ENCODE measurements at regions not wholly inside any gene's neighbourhood (a gene's known extent, or its start where the extent isn't known, plus 50 kb on each side); places are given as distances from the start of the nearest gene placed in this dataset.

DNA sequence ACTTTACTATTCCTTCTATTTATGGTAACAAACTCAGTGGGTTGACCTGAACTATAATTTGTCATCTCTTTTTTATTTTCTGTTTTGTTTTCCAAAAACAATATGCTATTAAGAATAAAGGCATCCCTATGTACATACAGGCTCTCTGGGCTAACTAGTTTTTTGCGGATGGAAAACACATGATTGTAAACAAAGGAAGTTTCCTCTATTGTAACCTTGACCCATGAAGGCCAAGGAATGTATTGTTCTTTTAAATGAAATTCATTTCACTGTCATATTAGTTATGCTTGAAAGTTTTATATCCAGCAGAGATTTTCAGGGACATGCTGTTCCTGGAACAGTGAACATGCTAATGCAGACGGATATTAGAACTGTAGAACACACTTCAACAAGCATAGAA, 705.0 kb upstream of the SEL1L start:
- no peak overlapping the region for H3K9ac ChIP-seq (replicated peaks; ENCODE audit: extremely low read depth, insufficient read depth, low read length)
- intact Hi-C loops (cut with micrococcal nuclease) = no loop called here
- dilution Hi-C loops (cut with MboI; ENCODE audit: extremely low pct_ligation_motif_present, low sequenced_read_pairs) = no loop called here
- TF ChIP-seq GATA2 (IDR thresholded peaks at IDR 0.05; ENCODE audit: insufficient read depth, insufficient read length, low read depth, low read length) = no peak
- no peak for TF ChIP-seq MYC (IDR thresholded peaks at IDR 0.05; ENCODE audit: low read depth, low read length)
- TF ChIP-seq, protein P1, sequence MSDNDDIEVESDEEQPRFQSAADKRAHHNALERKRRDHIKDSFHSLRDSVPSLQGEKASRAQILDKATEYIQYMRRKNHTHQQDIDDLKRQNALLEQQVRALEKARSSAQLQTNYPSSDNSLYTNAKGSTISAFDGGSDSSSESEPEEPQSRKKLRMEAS (IDR thresholded peaks at IDR 0.05; ENCODE audit: insufficient read depth, insufficient read length) = no peak
- no peak for TF ChIP-seq POLR2A (IDR thresholded peaks at IDR 0.05; ENCODE audit: low read depth, low read length)
- no peak for TF ChIP-seq EZH2 (IDR thresholded peaks at IDR 0.05; ENCODE audit: borderline replicate concordance, low read depth, low read length, severe bottlenecking)
- TF ChIP-seq JUN (IDR thresholded peaks at IDR 0.05; ENCODE audit: borderline replicate concordance, insufficient read depth, insufficient read length, low read depth) = no peak
- TF ChIP-seq POLR2AphosphoS5 (IDR thresholded peaks at IDR 0.05; ENCODE audit: insufficient read depth, low read depth, low read length) = no peak
- TF ChIP-seq, protein P2, sequence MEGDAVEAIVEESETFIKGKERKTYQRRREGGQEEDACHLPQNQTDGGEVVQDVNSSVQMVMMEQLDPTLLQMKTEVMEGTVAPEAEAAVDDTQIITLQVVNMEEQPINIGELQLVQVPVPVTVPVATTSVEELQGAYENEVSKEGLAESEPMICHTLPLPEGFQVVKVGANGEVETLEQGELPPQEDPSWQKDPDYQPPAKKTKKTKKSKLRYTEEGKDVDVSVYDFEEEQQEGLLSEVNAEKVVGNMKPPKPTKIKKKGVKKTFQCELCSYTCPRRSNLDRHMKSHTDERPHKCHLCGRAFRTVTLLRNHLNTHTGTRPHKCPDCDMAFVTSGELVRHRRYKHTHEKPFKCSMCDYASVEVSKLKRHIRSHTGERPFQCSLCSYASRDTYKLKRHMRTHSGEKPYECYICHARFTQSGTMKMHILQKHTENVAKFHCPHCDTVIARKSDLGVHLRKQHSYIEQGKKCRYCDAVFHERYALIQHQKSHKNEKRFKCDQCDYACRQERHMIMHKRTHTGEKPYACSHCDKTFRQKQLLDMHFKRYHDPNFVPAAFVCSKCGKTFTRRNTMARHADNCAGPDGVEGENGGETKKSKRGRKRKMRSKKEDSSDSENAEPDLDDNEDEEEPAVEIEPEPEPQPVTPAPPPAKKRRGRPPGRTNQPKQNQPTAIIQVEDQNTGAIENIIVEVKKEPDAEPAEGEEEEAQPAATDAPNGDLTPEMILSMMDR (IDR thresholded peaks at IDR 0.05; ENCODE audit: extremely low read depth in 1 of 2, insufficient read depth in 1 of 2, low read depth in 1 of 2, low read length in 2 of 2) = no peak
- TF ChIP-seq FOS (IDR thresholded peaks at IDR 0.05; ENCODE audit: borderline replicate concordance, insufficient read depth, low read length) = no peak
- ChIA-PET POLR2A (no interaction called here), CTCF (no interaction called here)
- no peak overlapping the region for H3K4me2 ChIP-seq (ENCODE audit: insufficient read depth, low read length)
- no peak overlapping the region for H3K4me3 ChIP-seq (replicated peaks in 1 of 3; ENCODE audit: insufficient read depth in 1 of 3, low read depth in 1 of 3, low read length in 3 of 3)
- no peak for FAIRE-seq
- no TSS peak for BruUV-seq (replicated peaks)
- H4K20me1 ChIP-seq (replicated peaks; ENCODE audit: control insufficient read depth, extremely low read depth, insufficient read depth, low read length) = no peaks in the 10 kb centered on the region
- H3K4me1 ChIP-seq (ENCODE audit: control insufficient read depth, extremely low read depth, insufficient read depth, low read length) = no peaks in the 10 kb centered on the region
- H2AFZ ChIP-seq (ENCODE audit: low read depth, low read length) = no peak overlapping the region
- H3K27me3 ChIP-seq (ENCODE audit: control insufficient read depth in 2 of 2, insufficient read depth in 2 of 2, low read length in 2 of 2) = no peaks in the 10 kb centered on the region
- no peaks in the 10 kb centered on the region for H3K9me3 ChIP-seq (replicated peaks; ENCODE audit: control insufficient read depth, insufficient read depth, low read length)
- H3K36me3 ChIP-seq (ENCODE audit: control insufficient read depth in 2 of 2, extremely low read depth in 1 of 2, insufficient read depth in 2 of 2, low read length in 2 of 2) = no peaks in the 10 kb centered on the region
- no peaks in the 10 kb centered on the region for H3K9me1 ChIP-seq (replicated peaks; ENCODE audit: control insufficient read depth, extremely low read depth, insufficient read depth, low read length)
- no peak for DNase-seq (ENCODE audit: low read depth, low spot score)
- H3K27ac ChIP-seq (ENCODE audit: insufficient read depth, low read depth, low read length) = no peak overlapping the region
- H3K79me2 ChIP-seq (ENCODE audit: control insufficient read depth, insufficient read depth, low read length) = no peaks in the 10 kb centered on the region
